GM12872 (cell line): ENCODE measurements at regions not wholly inside any gene's neighbourhood (a gene's known extent, or its start where the extent isn't known, plus 50 kb on each side); places are given as distances from the start of the nearest gene placed in this dataset.

Experiments
- CTCF ChIP-seq: IDR thresholded peaks from 3 replicates; pipeline ENCODE4 v1.5.1; 2011; ENCODE audit warnings: low read depth, mild to moderate bottlenecking, low read length, moderate library complexity; ENCODE audit not compliant: insufficient read depth

- no peak for TF ChIP-seq CTCF
Observed at GRCh38 chr12:59977779-59978178, 381.9 kb downstream of the SLC16A7 start.

GRCh38 chr12:59980476-59980875, 384.6 kb downstream of the SLC16A7 start:
- no peak for TF ChIP-seq CTCF

DNA sequence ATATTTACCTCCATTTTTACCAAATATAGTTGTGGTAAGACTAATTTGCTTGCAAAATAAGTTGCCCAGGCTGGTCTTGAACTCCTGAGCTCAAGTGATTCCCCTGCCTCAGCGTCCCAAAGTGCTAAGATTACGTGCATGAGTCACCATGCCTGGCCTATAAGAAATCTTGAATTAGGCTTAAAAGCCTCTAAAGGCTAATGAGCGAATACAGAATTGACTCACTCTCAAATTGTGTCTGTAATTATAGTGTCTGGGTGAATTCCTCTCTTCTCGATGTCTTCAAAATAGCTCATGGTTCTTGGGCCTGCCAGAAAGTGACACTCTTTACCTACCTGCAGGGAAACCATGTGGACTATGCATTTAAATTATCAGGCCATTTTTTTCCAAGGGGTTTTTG, 403.5 kb downstream of the SLC16A7 start:
- TF ChIP-seq CTCF = no peak

- no peak for TF ChIP-seq CTCF
Observed at GRCh38 chr12:60010486-60010885, 414.7 kb downstream of the SLC16A7 start.

DNA sequence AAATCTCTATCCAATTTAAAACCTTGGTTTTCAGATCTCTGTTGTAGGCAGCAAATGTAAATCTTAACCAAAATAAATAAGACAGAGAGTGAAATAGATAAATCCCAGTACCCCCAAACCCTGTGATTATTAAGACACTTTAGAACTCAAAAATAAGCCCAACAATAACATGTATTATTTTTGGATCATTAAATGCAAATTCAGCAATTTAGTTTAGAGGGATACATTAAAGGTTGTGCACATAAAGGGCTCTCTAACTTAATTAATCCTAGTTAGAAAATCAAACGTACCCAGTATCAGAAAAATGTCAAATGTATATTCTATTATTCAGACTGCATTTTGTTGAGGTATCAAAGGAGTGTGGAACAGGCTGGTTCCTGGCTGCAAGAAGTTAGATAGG, 416.8 kb downstream of the SLC16A7 start:
- TF ChIP-seq CTCF = no peak

GRCh38 chr12:60014436-60014835, 418.6 kb downstream of the SLC16A7 start:
- no peak for TF ChIP-seq CTCF

DNA sequence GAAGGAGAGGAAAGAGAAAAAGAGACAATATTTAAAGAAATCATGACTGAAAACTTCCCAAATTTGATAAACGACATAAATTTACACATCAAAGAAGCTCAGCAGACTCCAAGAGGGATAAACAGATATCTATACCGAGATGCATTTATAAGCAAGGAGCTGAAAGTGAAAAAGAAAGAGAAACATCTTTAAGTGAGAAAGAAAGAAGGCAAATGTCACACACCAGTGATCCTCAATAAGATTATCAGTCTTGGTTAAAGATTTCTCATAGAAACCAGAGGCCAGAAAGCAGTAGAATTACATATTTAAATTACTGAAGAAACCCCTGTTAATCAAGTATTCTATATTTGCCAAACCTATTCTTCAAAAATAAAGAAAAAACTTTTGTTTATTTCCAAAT, 424.2 kb downstream of the SLC16A7 start:
- no peak for TF ChIP-seq CTCF

DNA sequence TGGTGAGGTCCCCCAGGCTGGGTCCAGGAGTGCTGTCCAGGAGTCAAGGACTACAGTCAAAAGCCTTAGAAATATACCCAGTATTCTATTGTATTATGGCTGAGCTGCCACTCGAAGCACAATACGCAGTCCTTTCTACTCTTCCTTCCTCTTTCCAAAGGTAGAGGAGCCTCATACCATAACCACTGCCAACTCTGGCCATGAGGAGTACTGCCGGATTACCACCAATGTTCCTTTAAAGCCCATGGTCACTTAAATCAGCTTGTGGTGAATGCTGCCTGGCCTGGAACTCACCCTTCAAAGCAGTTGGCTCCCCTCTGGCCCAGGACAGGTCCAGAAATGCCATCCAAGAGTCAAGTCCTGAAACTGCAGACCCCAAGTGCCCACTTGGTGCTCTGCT, 425.4 kb downstream of the SLC16A7 start:
- no peak for TF ChIP-seq CTCF
